ENCODE measurements at regions not wholly inside any gene's neighbourhood (a gene's known extent, or its start where the extent isn't known, plus 50 kb on each side); places are given as distances from the start of the nearest gene placed in this dataset.
"Not testable (repeated sequence)": the region's sequence is repeated elsewhere in the genome, so short reads cannot be mapped to it uniquely, and the experiment has no call there.

DNA sequence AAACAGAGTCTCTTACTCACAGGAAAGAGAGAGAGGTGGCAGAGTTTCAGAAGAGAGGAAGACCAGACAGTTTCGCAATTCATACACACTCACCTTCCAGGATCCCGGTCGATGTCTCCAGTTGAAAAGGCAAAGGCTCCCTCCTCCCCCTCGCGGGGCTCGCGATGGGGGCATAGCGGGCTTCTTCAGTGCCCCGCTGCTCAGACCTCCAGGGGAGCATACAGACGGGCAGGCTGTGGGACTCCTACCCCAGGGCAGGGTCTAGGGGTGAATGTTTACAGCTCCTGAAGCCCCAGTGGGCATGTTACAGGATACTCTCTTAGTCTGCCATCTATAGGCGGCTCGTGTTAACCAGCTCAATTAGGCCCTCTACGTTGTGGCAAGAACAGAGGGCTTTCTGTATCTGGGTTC, 139.2 kb downstream of the SLITRK5 start:
- no peak overlapping the region for H3K4me3 ChIP-seq (ENCODE audit: insufficient read depth, low read depth, low read length, poor library complexity, severe bottlenecking)
- H3K27ac ChIP-seq (ENCODE audit: insufficient read depth, low read length, poor library complexity, severe bottlenecking): no peak overlapping the region
- H3K36me3 ChIP-seq (ENCODE audit: control insufficient read depth, insufficient read depth, low read length): no peaks in the 10 kb centered on the region
- H3K9me3 ChIP-seq (ENCODE audit: control insufficient read depth, low read length): no peaks in the 10 kb centered on the region
- no peak for DNase-seq
- H3K4me1 ChIP-seq (ENCODE audit: control insufficient read depth, insufficient read depth, low read length, poor library complexity, severe bottlenecking): no peaks in the 10 kb centered on the region
- H3K27me3 ChIP-seq (replicated peaks; ENCODE audit: control insufficient read depth, insufficient read depth, low read length, poor library complexity, severe bottlenecking): no peaks in the 10 kb centered on the region

DNA sequence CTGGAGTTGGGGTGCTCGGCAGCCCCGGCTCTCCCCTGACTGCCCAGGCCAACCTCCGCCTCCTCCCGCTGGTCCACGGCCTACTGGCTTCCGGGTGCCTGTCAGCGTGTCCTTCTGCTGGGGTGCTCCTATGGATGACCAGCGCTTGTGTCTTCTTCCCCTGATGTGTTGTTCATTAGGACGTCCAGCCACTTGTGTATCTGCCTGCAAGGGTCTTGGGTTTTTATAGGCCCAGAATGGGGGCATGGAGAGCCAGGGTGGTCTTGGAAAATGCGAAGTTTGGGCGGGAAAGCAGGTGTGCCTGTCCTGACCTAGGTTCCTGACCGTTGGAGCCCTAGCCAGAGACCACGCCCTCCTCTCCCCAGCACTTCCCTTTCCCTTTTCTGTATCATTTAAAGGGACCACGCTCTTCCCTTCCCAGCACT, 139.8 kb downstream of the SLITRK5 start:
- no peak overlapping the region for H3K27ac ChIP-seq (ENCODE audit: insufficient read depth, low read length, poor library complexity, severe bottlenecking)
- no peaks in the 10 kb centered on the region for H3K4me1 ChIP-seq (ENCODE audit: control insufficient read depth, insufficient read depth, low read length, poor library complexity, severe bottlenecking)
- H3K27me3 ChIP-seq (replicated peaks; ENCODE audit: control insufficient read depth, insufficient read depth, low read length, poor library complexity, severe bottlenecking): no peaks in the 10 kb centered on the region
- DNase-seq: no peak
- H3K4me3 ChIP-seq (ENCODE audit: insufficient read depth, low read depth, low read length, poor library complexity, severe bottlenecking): no peak overlapping the region
- H3K9me3 ChIP-seq (ENCODE audit: control insufficient read depth, low read length): no peaks in the 10 kb centered on the region
- H3K36me3 ChIP-seq (ENCODE audit: control insufficient read depth, insufficient read depth, low read length): no peaks in the 10 kb centered on the region

GRCh38 chr13:87814403-87814802, 143.2 kb downstream of the SLITRK5 start:
- H3K27me3 ChIP-seq (replicated peaks; ENCODE audit: control insufficient read depth, insufficient read depth, low read length, poor library complexity, severe bottlenecking): no peaks in the 10 kb centered on the region
- H3K36me3 ChIP-seq (ENCODE audit: control insufficient read depth, insufficient read depth, low read length): no peaks in the 10 kb centered on the region
- H3K27ac ChIP-seq (ENCODE audit: insufficient read depth, low read length, poor library complexity, severe bottlenecking): no peak overlapping the region
- no peak overlapping the region for H3K4me3 ChIP-seq (ENCODE audit: insufficient read depth, low read depth, low read length, poor library complexity, severe bottlenecking)
- H3K9me3 ChIP-seq (ENCODE audit: control insufficient read depth, low read length): no peaks in the 10 kb centered on the region
- DNase-seq: no peak
- H3K4me1 ChIP-seq (ENCODE audit: control insufficient read depth, insufficient read depth, low read length, poor library complexity, severe bottlenecking): no peaks in the 10 kb centered on the region

- Histone ChIP-seq H3K27ac (ENCODE audit: insufficient read depth, low read length, poor library complexity, severe bottlenecking) (no peak overlapping the region), H3K36me3 (ENCODE audit: control insufficient read depth, insufficient read depth, low read length) (no peaks in the 10 kb centered on the region), H3K27me3 (replicated peaks; ENCODE audit: control insufficient read depth, insufficient read depth, low read length, poor library complexity, severe bottlenecking) (no peaks in the 10 kb centered on the region), H3K4me1 (ENCODE audit: control insufficient read depth, insufficient read depth, low read length, poor library complexity, severe bottlenecking) (no peaks in the 10 kb centered on the region), H3K4me3 (ENCODE audit: insufficient read depth, low read depth, low read length, poor library complexity, severe bottlenecking) (no peak overlapping the region), H3K9me3 (ENCODE audit: control insufficient read depth, low read length) (no peaks in the 10 kb centered on the region)
- no peak for DNase-seq
Measured at GRCh38 chr13:87820241-87820640, 149.1 kb downstream of the SLITRK5 start.

- no peak for DNase-seq
- Histone ChIP-seq H3K4me3 (ENCODE audit: insufficient read depth, low read depth, low read length, poor library complexity, severe bottlenecking) (no peak overlapping the region), H3K9me3 (ENCODE audit: control insufficient read depth, low read length) (no peaks in the 10 kb centered on the region), H3K4me1 (ENCODE audit: control insufficient read depth, insufficient read depth, low read length, poor library complexity, severe bottlenecking) (no peaks in the 10 kb centered on the region), H3K36me3 (ENCODE audit: control insufficient read depth, insufficient read depth, low read length) (no peaks in the 10 kb centered on the region), H3K27me3 (replicated peaks; ENCODE audit: control insufficient read depth, insufficient read depth, low read length, poor library complexity, severe bottlenecking) (no peaks in the 10 kb centered on the region), H3K27ac (ENCODE audit: insufficient read depth, low read length, poor library complexity, severe bottlenecking) (no peak overlapping the region)
Measured at GRCh38 chr13:87821512-87821911, 150.3 kb downstream of the SLITRK5 start.

DNA sequence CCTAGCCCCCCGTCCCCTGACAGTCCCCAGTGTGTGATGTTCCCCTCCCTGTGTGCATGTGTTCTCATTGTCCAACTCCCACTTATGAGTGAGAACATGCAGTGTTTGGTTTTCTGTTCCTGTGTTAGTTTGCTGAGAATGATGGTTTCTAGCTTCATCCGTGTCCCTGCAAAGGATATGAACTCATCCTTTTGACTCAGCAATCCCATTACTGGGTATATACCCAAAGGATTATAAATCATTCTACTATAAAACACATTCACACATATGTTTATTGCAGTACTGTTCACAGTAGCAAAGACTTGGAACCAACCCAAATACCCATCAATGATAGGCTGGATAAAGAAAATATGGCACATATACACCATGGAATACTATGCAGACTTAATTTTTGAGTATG, 155.1 kb downstream of the SLITRK5 start:
- H3K27ac ChIP-seq (ENCODE audit: insufficient read depth, low read length, poor library complexity, severe bottlenecking); H3K36me3 ChIP-seq (ENCODE audit: control insufficient read depth, insufficient read depth, low read length); DNase-seq; H3K27me3 ChIP-seq (replicated peaks; ENCODE audit: control insufficient read depth, insufficient read depth, low read length, poor library complexity, severe bottlenecking); H3K9me3 ChIP-seq (ENCODE audit: control insufficient read depth, low read length); H3K4me1 ChIP-seq (ENCODE audit: control insufficient read depth, insufficient read depth, low read length, poor library complexity, severe bottlenecking); H3K4me3 ChIP-seq (ENCODE audit: insufficient read depth, low read depth, low read length, poor library complexity, severe bottlenecking): not testable (repeated sequence)

DNA sequence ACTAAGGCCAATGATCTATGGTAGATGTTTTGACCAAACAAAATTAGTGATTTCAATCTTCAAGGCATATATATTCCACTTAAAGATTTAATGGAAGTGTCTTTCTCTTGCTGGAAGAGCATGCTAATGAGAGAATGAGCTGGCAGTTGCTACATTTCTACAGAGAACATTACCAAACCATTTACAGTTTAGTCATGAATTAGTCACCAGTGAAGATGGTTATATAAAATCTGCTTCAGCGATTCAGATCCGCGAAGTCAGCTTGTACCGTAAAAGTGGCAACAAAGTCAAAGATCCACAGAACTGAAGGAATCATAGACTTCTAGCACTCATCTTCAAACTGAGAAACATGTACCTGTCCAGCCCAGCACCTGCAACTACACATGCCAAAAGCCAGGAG, 156.3 kb downstream of the SLITRK5 start:
- Histone ChIP-seq H3K9me3 (ENCODE audit: control insufficient read depth, low read length) (no peaks in the 10 kb centered on the region), H3K27me3 (replicated peaks; ENCODE audit: control insufficient read depth, insufficient read depth, low read length, poor library complexity, severe bottlenecking) (no peaks in the 10 kb centered on the region), H3K4me3 (ENCODE audit: insufficient read depth, low read depth, low read length, poor library complexity, severe bottlenecking) (no peak overlapping the region), H3K36me3 (ENCODE audit: control insufficient read depth, insufficient read depth, low read length) (no peaks in the 10 kb centered on the region), H3K27ac (ENCODE audit: insufficient read depth, low read length, poor library complexity, severe bottlenecking) (no peak overlapping the region), H3K4me1 (ENCODE audit: control insufficient read depth, insufficient read depth, low read length, poor library complexity, severe bottlenecking) (no peaks in the 10 kb centered on the region)
- DNase-seq: no peak

DNA sequence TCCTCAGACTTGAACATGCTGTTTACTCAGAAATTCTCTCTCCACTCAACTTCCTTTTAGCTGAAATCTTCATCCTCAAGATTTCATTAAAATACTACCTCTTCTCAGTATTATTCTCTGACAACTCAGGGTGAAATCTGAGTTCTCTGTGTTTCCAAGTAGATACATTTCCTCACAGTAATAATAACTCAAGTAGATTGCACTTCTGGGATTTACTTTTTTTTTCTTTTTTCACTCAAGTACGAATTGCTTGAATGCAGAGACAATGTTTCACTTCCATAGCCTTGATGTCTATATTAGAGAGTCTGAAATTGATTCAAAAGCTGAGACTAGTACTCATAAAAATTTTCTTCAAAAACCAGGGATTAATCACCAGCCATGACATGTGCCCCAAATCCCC, 166.4 kb downstream of the SLITRK5 start:
- no peak for DNase-seq
- no peaks in the 10 kb centered on the region for H3K27me3 ChIP-seq (replicated peaks; ENCODE audit: control insufficient read depth, insufficient read depth, low read length, poor library complexity, severe bottlenecking)
- no peaks in the 10 kb centered on the region for H3K4me1 ChIP-seq (ENCODE audit: control insufficient read depth, insufficient read depth, low read length, poor library complexity, severe bottlenecking)
- H3K4me3 ChIP-seq (ENCODE audit: insufficient read depth, low read depth, low read length, poor library complexity, severe bottlenecking): no peak overlapping the region
- H3K9me3 ChIP-seq (ENCODE audit: control insufficient read depth, low read length): no peaks in the 10 kb centered on the region
- no peak overlapping the region for H3K27ac ChIP-seq (ENCODE audit: insufficient read depth, low read length, poor library complexity, severe bottlenecking)
- H3K36me3 ChIP-seq (ENCODE audit: control insufficient read depth, insufficient read depth, low read length): no peaks in the 10 kb centered on the region

- H3K36me3 ChIP-seq (ENCODE audit: control insufficient read depth, insufficient read depth, low read length): no peaks in the 10 kb centered on the region
- H3K27me3 ChIP-seq (replicated peaks; ENCODE audit: control insufficient read depth, insufficient read depth, low read length, poor library complexity, severe bottlenecking): no peaks in the 10 kb centered on the region
- DNase-seq: no peak
- no peak overlapping the region for H3K4me3 ChIP-seq (ENCODE audit: insufficient read depth, low read depth, low read length, poor library complexity, severe bottlenecking)
- no peaks in the 10 kb centered on the region for H3K4me1 ChIP-seq (ENCODE audit: control insufficient read depth, insufficient read depth, low read length, poor library complexity, severe bottlenecking)
- H3K9me3 ChIP-seq (ENCODE audit: control insufficient read depth, low read length): no peaks in the 10 kb centered on the region
- H3K27ac ChIP-seq (ENCODE audit: insufficient read depth, low read length, poor library complexity, severe bottlenecking): no peak overlapping the region
Measured at GRCh38 chr13:87837946-87838345, 166.8 kb downstream of the SLITRK5 start.

GRCh38 chr13:87851410-87851809, 180.2 kb downstream of the SLITRK5 start:
- no peak overlapping the region for H3K4me3 ChIP-seq (ENCODE audit: insufficient read depth, low read depth, low read length, poor library complexity, severe bottlenecking)
- H3K27me3 ChIP-seq (replicated peaks; ENCODE audit: control insufficient read depth, insufficient read depth, low read length, poor library complexity, severe bottlenecking): no peaks in the 10 kb centered on the region
- H3K27ac ChIP-seq (ENCODE audit: insufficient read depth, low read length, poor library complexity, severe bottlenecking): no peak overlapping the region
- H3K9me3 ChIP-seq (ENCODE audit: control insufficient read depth, low read length): no peaks in the 10 kb centered on the region
- H3K36me3 ChIP-seq (ENCODE audit: control insufficient read depth, insufficient read depth, low read length): no peaks in the 10 kb centered on the region
- no peak for DNase-seq
- no peaks in the 10 kb centered on the region for H3K4me1 ChIP-seq (ENCODE audit: control insufficient read depth, insufficient read depth, low read length, poor library complexity, severe bottlenecking)

- DNase-seq: no peak
- no peaks in the 10 kb centered on the region for H3K36me3 ChIP-seq (ENCODE audit: control insufficient read depth, insufficient read depth, low read length)
- no peak overlapping the region for H3K4me3 ChIP-seq (ENCODE audit: insufficient read depth, low read depth, low read length, poor library complexity, severe bottlenecking)
- no peaks in the 10 kb centered on the region for H3K4me1 ChIP-seq (ENCODE audit: control insufficient read depth, insufficient read depth, low read length, poor library complexity, severe bottlenecking)
- no peak overlapping the region for H3K27ac ChIP-seq (ENCODE audit: insufficient read depth, low read length, poor library complexity, severe bottlenecking)
- no peaks in the 10 kb centered on the region for H3K27me3 ChIP-seq (replicated peaks; ENCODE audit: control insufficient read depth, insufficient read depth, low read length, poor library complexity, severe bottlenecking)
- H3K9me3 ChIP-seq (ENCODE audit: control insufficient read depth, low read length): no peaks in the 10 kb centered on the region
Measured at GRCh38 chr13:87855553-87855952, 184.4 kb downstream of the SLITRK5 start.

Data from effector memory CD4-positive, alpha-beta T cell (primary cell).